ENCODE measurements at regions not wholly inside any gene's neighbourhood (a gene's known extent, or its start where the extent isn't known, plus 50 kb on each side); places are given as distances from the start of the nearest gene placed in this dataset.

DNA sequence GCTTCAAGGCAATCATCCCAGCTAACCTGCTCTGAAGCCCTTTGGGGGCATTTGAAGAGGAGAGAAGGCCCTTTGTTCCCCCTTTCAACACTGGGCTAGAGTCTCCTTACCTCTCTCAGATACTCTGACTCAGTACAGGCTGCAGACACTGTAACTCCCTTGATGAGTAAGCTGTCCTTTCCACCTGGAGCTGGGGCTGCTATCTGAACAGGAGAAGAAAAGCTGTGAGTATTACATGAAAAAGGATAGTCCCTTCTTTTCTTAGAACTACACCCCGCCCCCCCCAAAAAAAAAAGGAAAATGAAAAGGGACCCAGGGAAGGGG is 186.6 kb upstream of the PLEKHG7 start:
- Histone ChIP-seq H2AFZ (ENCODE audit: low read depth, low read length, poor library complexity, severe bottlenecking) (no peak overlapping the region), H3K79me2 (ENCODE audit: insufficient read depth, low read length) (no peaks in the 10 kb centered on the region), H3K36me3 (ENCODE audit: control insufficient read depth in 1 of 2, insufficient read depth in 2 of 2, low read length in 2 of 2) (no peaks in the 10 kb centered on the region), H3K27me3 (ENCODE audit: insufficient read depth, low read length) (no peaks in the 10 kb centered on the region), H3K9me2 (ENCODE audit: insufficient read depth) (no peaks in the 10 kb centered on the region), H3K4me2 (ENCODE audit: low read length) (no peak overlapping the region), H3K27ac (ENCODE audit: low read depth, low read length) (no peak overlapping the region), H4K20me1 (ENCODE audit: insufficient read depth) (no peaks in the 10 kb centered on the region), H3K9ac (ENCODE audit: low read length) (no peak overlapping the region), H3K4me3 (replicated peaks in 1 of 2; ENCODE audit: low read depth in 1 of 2, low read length in 2 of 2) (no peak overlapping the region), H3K4me1 (ENCODE audit: control insufficient read depth in 1 of 2, insufficient read depth in 2 of 2, low read length in 2 of 2) (no peaks in the 10 kb centered on the region), H3K9me3 (ENCODE audit: control insufficient read depth in 1 of 2, insufficient read depth in 1 of 2, low read depth in 1 of 2, low read length in 2 of 2) (no peaks in the 10 kb centered on the region)
- intact Hi-C loops (cut with micrococcal nuclease): no loop called here
- ChIA-PET CTCF (no interaction called here), POLR2A (no interaction called here), RAD21 (ENCODE audit: low non-redundant PET in 1 of 2, low total read pairs in 2 of 2, uncharacterized antibody in 2 of 2, unreplicated experiment in 2 of 2) (no interaction called here)
- TF ChIP-seq, protein P1, sequence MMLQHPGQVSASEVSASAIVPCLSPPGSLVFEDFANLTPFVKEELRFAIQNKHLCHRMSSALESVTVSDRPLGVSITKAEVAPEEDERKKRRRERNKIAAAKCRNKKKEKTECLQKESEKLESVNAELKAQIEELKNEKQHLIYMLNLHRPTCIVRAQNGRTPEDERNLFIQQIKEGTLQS (IDR thresholded peaks at IDR 0.05): no peak
- TF ChIP-seq, protein P2, sequence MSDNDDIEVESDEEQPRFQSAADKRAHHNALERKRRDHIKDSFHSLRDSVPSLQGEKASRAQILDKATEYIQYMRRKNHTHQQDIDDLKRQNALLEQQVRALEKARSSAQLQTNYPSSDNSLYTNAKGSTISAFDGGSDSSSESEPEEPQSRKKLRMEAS (IDR thresholded peaks at IDR 0.05): no peak
- TF ChIP-seq, protein P3, sequence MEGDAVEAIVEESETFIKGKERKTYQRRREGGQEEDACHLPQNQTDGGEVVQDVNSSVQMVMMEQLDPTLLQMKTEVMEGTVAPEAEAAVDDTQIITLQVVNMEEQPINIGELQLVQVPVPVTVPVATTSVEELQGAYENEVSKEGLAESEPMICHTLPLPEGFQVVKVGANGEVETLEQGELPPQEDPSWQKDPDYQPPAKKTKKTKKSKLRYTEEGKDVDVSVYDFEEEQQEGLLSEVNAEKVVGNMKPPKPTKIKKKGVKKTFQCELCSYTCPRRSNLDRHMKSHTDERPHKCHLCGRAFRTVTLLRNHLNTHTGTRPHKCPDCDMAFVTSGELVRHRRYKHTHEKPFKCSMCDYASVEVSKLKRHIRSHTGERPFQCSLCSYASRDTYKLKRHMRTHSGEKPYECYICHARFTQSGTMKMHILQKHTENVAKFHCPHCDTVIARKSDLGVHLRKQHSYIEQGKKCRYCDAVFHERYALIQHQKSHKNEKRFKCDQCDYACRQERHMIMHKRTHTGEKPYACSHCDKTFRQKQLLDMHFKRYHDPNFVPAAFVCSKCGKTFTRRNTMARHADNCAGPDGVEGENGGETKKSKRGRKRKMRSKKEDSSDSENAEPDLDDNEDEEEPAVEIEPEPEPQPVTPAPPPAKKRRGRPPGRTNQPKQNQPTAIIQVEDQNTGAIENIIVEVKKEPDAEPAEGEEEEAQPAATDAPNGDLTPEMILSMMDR (IDR thresholded peaks at IDR 0.05 in 2 of 3, conservative IDR thresholded peaks at IDR 0.05 in 1 of 3; ENCODE audit: borderline replicate concordance in 1 of 3, insufficient read depth in 1 of 3, low read depth in 2 of 3, low read length in 2 of 3): no peak
- TF ChIP-seq YY1 (IDR thresholded peaks at IDR 0.05; ENCODE audit: extremely low read depth, insufficient replicate concordance, low read depth, low read length) (no peak), EZH2phosphoT487 (IDR thresholded peaks at IDR 0.05; ENCODE audit: borderline replicate concordance) (no peak), EGR1 (IDR thresholded peaks at IDR 0.05; ENCODE audit: low read depth) (no peak), SP1 (IDR thresholded peaks at IDR 0.05; ENCODE audit: low read depth) (no peak), FOSL1 (IDR thresholded peaks at IDR 0.05; ENCODE audit: low read depth) (no peak)
- TF ChIP-seq, protein P4, sequence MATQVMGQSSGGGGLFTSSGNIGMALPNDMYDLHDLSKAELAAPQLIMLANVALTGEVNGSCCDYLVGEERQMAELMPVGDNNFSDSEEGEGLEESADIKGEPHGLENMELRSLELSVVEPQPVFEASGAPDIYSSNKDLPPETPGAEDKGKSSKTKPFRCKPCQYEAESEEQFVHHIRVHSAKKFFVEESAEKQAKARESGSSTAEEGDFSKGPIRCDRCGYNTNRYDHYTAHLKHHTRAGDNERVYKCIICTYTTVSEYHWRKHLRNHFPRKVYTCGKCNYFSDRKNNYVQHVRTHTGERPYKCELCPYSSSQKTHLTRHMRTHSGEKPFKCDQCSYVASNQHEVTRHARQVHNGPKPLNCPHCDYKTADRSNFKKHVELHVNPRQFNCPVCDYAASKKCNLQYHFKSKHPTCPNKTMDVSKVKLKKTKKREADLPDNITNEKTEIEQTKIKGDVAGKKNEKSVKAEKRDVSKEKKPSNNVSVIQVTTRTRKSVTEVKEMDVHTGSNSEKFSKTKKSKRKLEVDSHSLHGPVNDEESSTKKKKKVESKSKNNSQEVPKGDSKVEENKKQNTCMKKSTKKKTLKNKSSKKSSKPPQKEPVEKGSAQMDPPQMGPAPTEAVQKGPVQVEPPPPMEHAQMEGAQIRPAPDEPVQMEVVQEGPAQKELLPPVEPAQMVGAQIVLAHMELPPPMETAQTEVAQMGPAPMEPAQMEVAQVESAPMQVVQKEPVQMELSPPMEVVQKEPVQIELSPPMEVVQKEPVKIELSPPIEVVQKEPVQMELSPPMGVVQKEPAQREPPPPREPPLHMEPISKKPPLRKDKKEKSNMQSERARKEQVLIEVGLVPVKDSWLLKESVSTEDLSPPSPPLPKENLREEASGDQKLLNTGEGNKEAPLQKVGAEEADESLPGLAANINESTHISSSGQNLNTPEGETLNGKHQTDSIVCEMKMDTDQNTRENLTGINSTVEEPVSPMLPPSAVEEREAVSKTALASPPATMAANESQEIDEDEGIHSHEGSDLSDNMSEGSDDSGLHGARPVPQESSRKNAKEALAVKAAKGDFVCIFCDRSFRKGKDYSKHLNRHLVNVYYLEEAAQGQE (IDR thresholded peaks at IDR 0.05; ENCODE audit: low read depth): no peak
- no peak for DNase-seq (ENCODE audit: low read depth, low spot score)
- ATAC-seq: 0 out of 2 replicates have a peak, but pooled peaks have one; percentile 42
- BruUV-seq (replicated peaks): no TSS peak

All from HCT116 (cell line).